SJCRH30 (cell line): ENCODE measurements at regions not wholly inside any gene's neighbourhood (a gene's known extent, or its start where the extent isn't known, plus 50 kb on each side); places are given as distances from the start of the nearest gene placed in this dataset.
A peak's percentile ranks its signal among the peaks of the same experiment; 100 is the strongest.
"Not testable (repeated sequence)": the region's sequence is repeated elsewhere in the genome, so short reads cannot be mapped to it uniquely, and the experiment has no call there.

Experiments
- DNase-seq, 2 experiments: peaks; one replicate each; pipeline ENCODE4 v3.0.0-alpha.2; 2015 to 2020
- H3K27ac ChIP-seq: fragments of 250-450 bp; sonication (Bioruptor Pico); 2 replicates; pipeline ENCODE4 v1.5.1; 2020; ENCODE audit warnings: mild to moderate bottlenecking, moderate library complexity
- H3K27me3 ChIP-seq: fragments of 250-450 bp; sonication (Bioruptor Pico); 2 replicates; pipeline ENCODE4 v1.5.1; 2020; ENCODE audit warnings: mild to moderate bottlenecking, moderate library complexity
- H3K36me3 ChIP-seq: fragments of 250-450 bp; sonication (Bioruptor Pico); 2 replicates; pipeline ENCODE4 v1.5.1; 2020; ENCODE audit warnings: mild to moderate bottlenecking, moderate library complexity
- H3K4me1 ChIP-seq: fragments of 250-450 bp; sonication (Bioruptor Pico); 2 replicates; pipeline ENCODE4 v1.5.1; 2020; ENCODE audit warnings: mild to moderate bottlenecking, moderate library complexity
- H3K4me3 ChIP-seq: fragments of 250-450 bp; sonication (Bioruptor Pico); 2 replicates; pipeline ENCODE4 v1.5.1; 2020; ENCODE audit warnings: mild to moderate bottlenecking, moderate library complexity
- H3K9me3 ChIP-seq: fragments of 250-450 bp; sonication (Bioruptor Pico); replicated peaks from 2 replicates; pipeline ENCODE4 v1.5.1; 2020; ENCODE audit warnings: mild to moderate bottlenecking, moderate library complexity

- H3K4me3 ChIP-seq = no peak overlapping the region
- no peaks in the 10 kb centered on the region for H3K4me1 ChIP-seq
- no peaks in the 10 kb centered on the region for H3K27me3 ChIP-seq
- no peak overlapping the region for H3K27ac ChIP-seq
- no peak for DNase-seq
- no peaks in the 10 kb centered on the region for H3K36me3 ChIP-seq
- no peaks in the 10 kb centered on the region for H3K9me3 ChIP-seq
Observed at GRCh38 chr12:56872366-56872765, 61.8 kb downstream of the SDR9C7 start.

GRCh38 chr12:56867216-56867615, 67.0 kb downstream of the SDR9C7 start:
- no peak overlapping the region for H3K27ac ChIP-seq
- no peaks in the 10 kb centered on the region for H3K4me1 ChIP-seq
- H3K36me3 ChIP-seq = no peaks in the 10 kb centered on the region
- no peak overlapping the region for H3K4me3 ChIP-seq
- no peak for DNase-seq
- no peaks in the 10 kb centered on the region for H3K27me3 ChIP-seq
- peaks cover 4% of the 10 kb centered on the region; the same call in 1 of the 2 replicates for H3K9me3 ChIP-seq

GRCh38 chr12:56866493-56866892, 67.7 kb downstream of the SDR9C7 start:
- no peaks in the 10 kb centered on the region for H3K4me1 ChIP-seq
- H3K9me3 ChIP-seq = peaks cover 4% of the 10 kb centered on the region; the same call in 1 of the 2 replicates
- no peaks in the 10 kb centered on the region for H3K36me3 ChIP-seq
- no peak for DNase-seq
- no peak overlapping the region for H3K4me3 ChIP-seq
- H3K27me3 ChIP-seq = no peaks in the 10 kb centered on the region
- no peak overlapping the region for H3K27ac ChIP-seq

- Histone ChIP-seq H3K36me3 (no peaks in the 10 kb centered on the region), H3K9me3 (peaks cover 4% of the 10 kb centered on the region; the same call in 1 of the 2 replicates), H3K4me3 (no peak overlapping the region), H3K4me1 (no peaks in the 10 kb centered on the region), H3K27ac (no peak overlapping the region), H3K27me3 (no peaks in the 10 kb centered on the region)
- no peak for DNase-seq
Observed at GRCh38 chr12:56864318-56864717, 69.9 kb downstream of the SDR9C7 start.

GRCh38 chr12:56863789-56864188, 70.4 kb downstream of the SDR9C7 start:
- Histone ChIP-seq H3K27ac (no peak overlapping the region), H3K9me3 (peaks cover 4% of the 10 kb centered on the region; the same call in 1 of the 2 replicates), H3K4me1 (no peaks in the 10 kb centered on the region), H3K36me3 (no peaks in the 10 kb centered on the region), H3K4me3 (no peak overlapping the region), H3K27me3 (no peaks in the 10 kb centered on the region)
- no peak for DNase-seq

GRCh38 chr12:56862264-56862663, 71.9 kb downstream of the SDR9C7 start:
- no peak overlapping the region for H3K4me3 ChIP-seq
- H3K27me3 ChIP-seq = no peaks in the 10 kb centered on the region
- peaks cover 4% of the 10 kb centered on the region; the same call in 1 of the 2 replicates for H3K9me3 ChIP-seq
- H3K4me1 ChIP-seq = no peaks in the 10 kb centered on the region
- no peak for DNase-seq
- no peaks in the 10 kb centered on the region for H3K36me3 ChIP-seq
- no peak overlapping the region for H3K27ac ChIP-seq

- not testable (repeated sequence) for H3K4me1 ChIP-seq, H3K27me3 ChIP-seq, H3K27ac ChIP-seq, H3K36me3 ChIP-seq, H3K9me3 ChIP-seq, H3K4me3 ChIP-seq, DNase-seq
Observed at GRCh38 chr12:56853392-56853978, 80.7 kb downstream of the SDR9C7 start.

GRCh38 chr12:56851462-56851861, 82.7 kb downstream of the SDR9C7 start:
- H3K9me3 ChIP-seq = no peaks in the 10 kb centered on the region
- H3K27me3 ChIP-seq = no peaks in the 10 kb centered on the region
- H3K27ac ChIP-seq = no peak overlapping the region
- no peaks in the 10 kb centered on the region for H3K36me3 ChIP-seq
- no peak for DNase-seq
- no peaks in the 10 kb centered on the region for H3K4me1 ChIP-seq
- H3K4me3 ChIP-seq = no peak overlapping the region

- H3K4me1 ChIP-seq = peaks cover 13% of the 10 kb centered on the region
- no peaks in the 10 kb centered on the region for H3K9me3 ChIP-seq
- H3K27me3 ChIP-seq = no peaks in the 10 kb centered on the region
- no peak overlapping the region for H3K4me3 ChIP-seq
- peak; percentile 56 to 62 for DNase-seq
- no peaks in the 10 kb centered on the region for H3K36me3 ChIP-seq
- peak overlapping the region; percentile 6; the same call in 1 of the 2 replicates for H3K27ac ChIP-seq
Observed at GRCh38 chr12:56840922-56841321, 77.8 kb downstream of the HSD17B6 start.

GRCh38 chr12:56839915-56840325, 76.8 kb downstream of the HSD17B6 start:
- DNase-seq = peak; percentile 50 to 60
- no peak overlapping the region for H3K27ac ChIP-seq
- H3K27me3 ChIP-seq = no peaks in the 10 kb centered on the region
- no peak overlapping the region for H3K4me3 ChIP-seq
- peaks cover 13% of the 10 kb centered on the region for H3K4me1 ChIP-seq
- no peaks in the 10 kb centered on the region for H3K36me3 ChIP-seq
- no peaks in the 10 kb centered on the region for H3K9me3 ChIP-seq

GRCh38 chr12:56839489-56839848, 76.3 kb downstream of the HSD17B6 start:
- H3K27ac ChIP-seq = no peak overlapping the region
- peaks cover 13% of the 10 kb centered on the region for H3K4me1 ChIP-seq
- H3K27me3 ChIP-seq = no peaks in the 10 kb centered on the region

GRCh38 chr12:56838621-56839488, 75.7 kb downstream of the HSD17B6 start:
- H3K36me3 ChIP-seq = no peaks in the 10 kb centered on the region
- H3K27me3 ChIP-seq = no peaks in the 10 kb centered on the region
- no peak overlapping the region for H3K27ac ChIP-seq
- no peaks in the 10 kb centered on the region for H3K9me3 ChIP-seq
- no peak overlapping the region for H3K4me3 ChIP-seq
- peaks cover 13% of the 10 kb centered on the region for H3K4me1 ChIP-seq
- DNase-seq = peak in 1 of 2 experiments; percentile 22

More at GRCh38 chr12:56839489-56839848, 76.3 kb downstream of the HSD17B6 start:
- no peaks in the 10 kb centered on the region for H3K36me3 ChIP-seq
- H3K4me3 ChIP-seq = no peak overlapping the region
- DNase-seq = no peak
- no peaks in the 10 kb centered on the region for H3K9me3 ChIP-seq
